GM13977 (cell line): ENCODE measurements at regions not wholly inside any gene's neighbourhood (a gene's known extent, or its start where the extent isn't known, plus 50 kb on each side); places are given as distances from the start of the nearest gene placed in this dataset.

ENCODE experiments used
- DNase-seq: peaks from one replicate; pipeline ENCODE4 v3.0.0; 2012; ENCODE audit warnings: low spot score
- CTCF ChIP-seq: IDR thresholded peaks from 2 replicates; pipeline ENCODE4 v1.5.1; 2012; ENCODE audit warnings: mild to moderate bottlenecking, control low read depth; ENCODE audit not compliant: insufficient read depth; ENCODE audit errors: extremely low read depth, missing control alignments
- in situ Hi-C: fragments of 300-500 bp; cut with MboI; formaldehyde crosslinking; loops from one replicate; pipeline ENCODE4 v1.12.0; 2022; ENCODE audit warnings: low sequenced_read_pairs, low pct_unique_long_range_greater_than_20kb, mixed read lengths, inconsistent platforms; ENCODE audit not compliant: unreplicated experiment

GRCh38 chr5:74182603-74183002 lies 457.9 kb downstream of the ENC1 start:
- DNase-seq, result no peak
- in situ Hi-C loops, result no loop called here

GRCh38 chr5:74179701-74180100 lies 460.8 kb downstream of the ENC1 start:
- no peak for DNase-seq
- no peak for TF ChIP-seq CTCF
- in situ Hi-C loops, result no loop called here

More at GRCh38 chr5:74182603-74183002, 457.9 kb downstream of the ENC1 start:
- no peak for TF ChIP-seq CTCF

GRCh38 chr5:74179179-74179578 lies 461.3 kb downstream of the ENC1 start:
- no peak for TF ChIP-seq CTCF
- in situ Hi-C loops, result no loop called here
- DNase-seq, result no peak

GRCh38 chr5:74177961-74178360 lies 462.6 kb downstream of the ENC1 start:
- no peak for DNase-seq
- in situ Hi-C loops, result no loop called here

GRCh38 chr5:74174366-74174765 lies 466.2 kb downstream of the ENC1 start:
- TF ChIP-seq CTCF, result no peak
- DNase-seq, result no peak
- in situ Hi-C loops, result no loop called here

More at GRCh38 chr5:74177961-74178360, 462.6 kb downstream of the ENC1 start:
- TF ChIP-seq CTCF, result no peak

GRCh38 chr5:74173665-74174064 lies 466.9 kb downstream of the ENC1 start:
- no peak for DNase-seq
- in situ Hi-C loops, result no loop called here
- no peak for TF ChIP-seq CTCF

- in situ Hi-C loops, result no loop called here
- no peak for TF ChIP-seq CTCF
- DNase-seq, result no peak
These were observed 467.3 kb downstream of the ENC1 start for GRCh38 chr5:74173241-74173640.
